H1 (cell line): ENCODE measurements at regions not wholly inside any gene's neighbourhood (a gene's known extent, or its start where the extent isn't known, plus 50 kb on each side); places are given as distances from the start of the nearest gene placed in this dataset.

Source experiments
- HDAC2 ChIP-seq, 2 experiments: fragments of 300-600 bp in 1 of 2; sonication (generic) in 1 of 2; IDR thresholded peaks; 2 replicates each; pipeline ENCODE4 v1.6.1; 2011 to 2012; ENCODE audit warnings: low read depth in 2 of 2, low read length in 2 of 2, mild to moderate bottlenecking in 2 of 2, moderate library complexity in 2 of 2, borderline replicate concordance in 1 of 2, inconsistent platforms in 1 of 2
- NANOG ChIP-seq: IDR thresholded peaks from 2 replicates; pipeline ENCODE4 v1.6.1; 2011; ENCODE audit warnings: low read length, low read depth, mild to moderate bottlenecking, inconsistent platforms; ENCODE audit not compliant: insufficient read depth, poor library complexity, severe bottlenecking
- POLR2AphosphoS5 ChIP-seq: IDR thresholded peaks from 2 replicates; pipeline ENCODE4 v1.6.1; 2011; ENCODE audit warnings: low read depth, low read length
- RBBP5 ChIP-seq: IDR thresholded peaks from 2 replicates; pipeline ENCODE4 v1.7.1; 2012; ENCODE audit warnings: low read depth, mild to moderate bottlenecking, inconsistent platforms, low read length, moderate library complexity, borderline replicate concordance
- TAF7 ChIP-seq: optimal IDR thresholded peaks from 2 replicates; pipeline ENCODE3; 2011; ENCODE audit warnings: low read depth, mild to moderate bottlenecking, inconsistent platforms, low read length, moderate library complexity, borderline replicate concordance

GRCh38 chr2:45264227-45265225 lies 255.3 kb upstream of the SIX2 start (continued):
- TF ChIP-seq POLR2AphosphoS5 (no peak), TAF7 (no peak), NANOG (no peak), HDAC2 (IDR thresholded peaks at IDR 0.05; ENCODE audit: borderline replicate concordance in 1 of 2, low read depth in 2 of 2, low read length in 2 of 2) (no peak), RBBP5 (no peak)
- TF ChIP-seq, all 59 proteins: peak for 0
